Peyer's patch (tissue), 4 donors: ENCODE measurements at regions not wholly inside any gene's neighbourhood (a gene's known extent, or its start where the extent isn't known, plus 50 kb on each side); places are given as distances from the start of the nearest gene placed in this dataset.

Experiments used
- POLR2A ChIP-seq, 2 donors: fragments of 450-650 bp; IDR thresholded peaks; one replicate each; pipeline ENCODE4 v1.5.1; 2017; ENCODE audit warnings: antibody characterized with exemption in 2 of 2, mild to moderate bottlenecking in 2 of 2, moderate library complexity in 2 of 2
- TF ChIP-seq, protein P1 (sequence below), 6 experiments: fragments of 450-650 bp in 4 of 6; fragments of 200-600 bp in 2 of 6; sonication (generic) in 1 of 6; IDR thresholded peaks; one replicate each; pipeline ENCODE4 v1.5.1; 2017 to 2019; ENCODE audit warnings: antibody characterized with exemption in 6 of 6, mild to moderate bottlenecking in 3 of 6, moderate library complexity in 1 of 6

DNA sequence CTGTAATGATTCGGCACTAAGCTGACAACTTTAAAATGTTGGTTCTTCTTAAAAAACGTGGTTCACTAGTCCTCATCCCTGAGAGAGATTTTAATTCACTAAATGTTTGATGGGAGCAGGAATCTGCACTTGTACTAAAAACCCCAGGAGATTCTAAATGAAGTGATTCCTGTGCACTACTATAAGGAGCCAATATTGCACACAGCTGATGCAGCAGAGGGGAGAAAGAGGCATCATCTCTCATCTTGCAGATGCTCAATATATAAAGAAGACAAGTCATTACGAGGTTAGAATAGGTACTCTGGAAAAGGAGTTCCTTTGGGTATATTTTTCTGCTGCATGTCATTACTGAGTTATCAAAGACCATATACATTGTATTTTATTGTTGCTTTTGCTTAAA, 207.6 kb upstream of the RASGEF1B start:
- TF ChIP-seq, protein P1, sequence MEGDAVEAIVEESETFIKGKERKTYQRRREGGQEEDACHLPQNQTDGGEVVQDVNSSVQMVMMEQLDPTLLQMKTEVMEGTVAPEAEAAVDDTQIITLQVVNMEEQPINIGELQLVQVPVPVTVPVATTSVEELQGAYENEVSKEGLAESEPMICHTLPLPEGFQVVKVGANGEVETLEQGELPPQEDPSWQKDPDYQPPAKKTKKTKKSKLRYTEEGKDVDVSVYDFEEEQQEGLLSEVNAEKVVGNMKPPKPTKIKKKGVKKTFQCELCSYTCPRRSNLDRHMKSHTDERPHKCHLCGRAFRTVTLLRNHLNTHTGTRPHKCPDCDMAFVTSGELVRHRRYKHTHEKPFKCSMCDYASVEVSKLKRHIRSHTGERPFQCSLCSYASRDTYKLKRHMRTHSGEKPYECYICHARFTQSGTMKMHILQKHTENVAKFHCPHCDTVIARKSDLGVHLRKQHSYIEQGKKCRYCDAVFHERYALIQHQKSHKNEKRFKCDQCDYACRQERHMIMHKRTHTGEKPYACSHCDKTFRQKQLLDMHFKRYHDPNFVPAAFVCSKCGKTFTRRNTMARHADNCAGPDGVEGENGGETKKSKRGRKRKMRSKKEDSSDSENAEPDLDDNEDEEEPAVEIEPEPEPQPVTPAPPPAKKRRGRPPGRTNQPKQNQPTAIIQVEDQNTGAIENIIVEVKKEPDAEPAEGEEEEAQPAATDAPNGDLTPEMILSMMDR (IDR thresholded peaks at IDR 0.05) = no peak
- no peak for TF ChIP-seq POLR2A (IDR thresholded peaks at IDR 0.05)
